Type B pancreatic cell (in vitro differentiated cells): ENCODE measurements at regions not wholly inside any gene's neighbourhood (a gene's known extent, or its start where the extent isn't known, plus 50 kb on each side); places are given as distances from the start of the nearest gene placed in this dataset.

ENCODE experiments used
- DNase-seq: peaks from one replicate; pipeline ENCODE4 v3.0.0; 2021; ENCODE audit warnings: mixed read lengths; ENCODE audit not compliant: unreplicated experiment; ENCODE audit errors: extremely low spot score
- H3K27ac Mint-ChIP-seq: 2 replicates; pipeline ENCODE4 v1.8.0; 2021; ENCODE audit warnings: mild to moderate bottlenecking, mixed read lengths
- H3K27me3 Mint-ChIP-seq: 2 replicates; pipeline ENCODE4 v1.8.0; 2021; ENCODE audit warnings: mixed read lengths
- H3K36me3 Mint-ChIP-seq: 2 replicates; pipeline ENCODE4 v1.8.0; 2021; ENCODE audit warnings: mixed read lengths
- H3K4me1 Mint-ChIP-seq: one replicate; pipeline ENCODE4 v1.8.0; 2021; ENCODE audit warnings: mixed read lengths; ENCODE audit not compliant: unreplicated experiment
- H3K4me3 Mint-ChIP-seq: 2 replicates; pipeline ENCODE4 v1.8.0; 2021; ENCODE audit warnings: mild to moderate bottlenecking, mixed read lengths
- H3K9me3 Mint-ChIP-seq: 2 replicates; pipeline ENCODE4 v1.8.0; 2021; ENCODE audit warnings: mixed read lengths
- TF ChIP-seq, protein P1 (sequence below): fragments of 200-600 bp; sonication (generic); conservative IDR thresholded peaks from 2 replicates; pipeline ENCODE4 v1.5.0; 2021; ENCODE audit warnings: antibody characterized with exemption, mild to moderate bottlenecking

DNA sequence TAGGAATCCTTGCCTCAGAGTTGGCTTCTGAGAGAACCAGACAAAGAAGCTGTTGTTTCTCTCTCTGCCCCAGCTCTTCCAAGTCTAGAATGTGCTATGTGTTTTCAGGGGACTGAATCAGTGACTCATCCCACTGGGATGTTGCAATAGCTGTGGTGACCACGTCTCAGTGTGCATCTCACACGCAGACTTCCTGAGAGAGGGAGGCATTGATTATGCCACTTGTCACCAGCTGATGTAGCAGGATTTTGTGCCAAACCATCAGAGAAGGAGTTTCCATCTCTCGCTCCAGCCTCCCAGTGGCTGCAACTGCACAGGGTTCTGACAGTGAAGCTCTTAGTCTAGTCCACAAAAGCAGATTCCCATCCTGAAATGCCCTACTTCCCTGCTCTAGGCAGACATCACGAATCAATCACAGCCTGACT, 455.8 kb downstream of the MIAT start:
- H3K36me3 Mint-ChIP-seq: no peaks in the 10 kb centered on the region
- no peak overlapping the region for H3K4me3 Mint-ChIP-seq
- peak overlapping the region; percentile 11 for H3K27ac Mint-ChIP-seq
- no peak for DNase-seq
- peaks cover 2% of the 10 kb centered on the region for H3K27me3 Mint-ChIP-seq
- H3K9me3 Mint-ChIP-seq: no peaks in the 10 kb centered on the region
- peaks cover 46% of the 10 kb centered on the region for H3K4me1 Mint-ChIP-seq
- TF ChIP-seq, protein P1, sequence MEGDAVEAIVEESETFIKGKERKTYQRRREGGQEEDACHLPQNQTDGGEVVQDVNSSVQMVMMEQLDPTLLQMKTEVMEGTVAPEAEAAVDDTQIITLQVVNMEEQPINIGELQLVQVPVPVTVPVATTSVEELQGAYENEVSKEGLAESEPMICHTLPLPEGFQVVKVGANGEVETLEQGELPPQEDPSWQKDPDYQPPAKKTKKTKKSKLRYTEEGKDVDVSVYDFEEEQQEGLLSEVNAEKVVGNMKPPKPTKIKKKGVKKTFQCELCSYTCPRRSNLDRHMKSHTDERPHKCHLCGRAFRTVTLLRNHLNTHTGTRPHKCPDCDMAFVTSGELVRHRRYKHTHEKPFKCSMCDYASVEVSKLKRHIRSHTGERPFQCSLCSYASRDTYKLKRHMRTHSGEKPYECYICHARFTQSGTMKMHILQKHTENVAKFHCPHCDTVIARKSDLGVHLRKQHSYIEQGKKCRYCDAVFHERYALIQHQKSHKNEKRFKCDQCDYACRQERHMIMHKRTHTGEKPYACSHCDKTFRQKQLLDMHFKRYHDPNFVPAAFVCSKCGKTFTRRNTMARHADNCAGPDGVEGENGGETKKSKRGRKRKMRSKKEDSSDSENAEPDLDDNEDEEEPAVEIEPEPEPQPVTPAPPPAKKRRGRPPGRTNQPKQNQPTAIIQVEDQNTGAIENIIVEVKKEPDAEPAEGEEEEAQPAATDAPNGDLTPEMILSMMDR: no peak

DNA sequence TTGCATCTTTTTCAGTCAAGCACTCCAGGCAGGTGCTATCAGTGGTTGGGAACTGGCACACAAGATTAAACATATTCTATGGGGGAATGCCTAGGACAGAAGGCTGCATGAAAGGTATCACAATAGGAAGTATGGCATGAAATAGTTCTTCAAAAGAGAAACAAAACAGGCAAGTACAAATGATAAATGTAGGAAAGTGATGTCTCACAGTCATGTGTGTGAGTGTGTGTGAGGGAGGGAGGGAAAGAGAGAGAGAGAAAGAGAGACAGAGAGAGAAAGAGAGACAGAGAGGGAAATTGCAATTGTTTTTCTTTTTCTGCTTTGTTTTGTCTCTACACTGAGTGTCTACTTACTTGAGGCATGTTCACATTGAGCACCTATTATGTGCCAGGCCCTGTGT, 456.3 kb downstream of the MIAT start:
- Mint-ChIP-seq H3K36me3 (no peaks in the 10 kb centered on the region), H3K4me1 (peaks cover 42% of the 10 kb centered on the region), H3K27me3 (peaks cover 2% of the 10 kb centered on the region), H3K27ac (peak overlapping the region; percentile 11), H3K9me3 (no peaks in the 10 kb centered on the region), H3K4me3 (no peak overlapping the region)
- DNase-seq: no peak
- TF ChIP-seq, protein P1: no peak

DNA sequence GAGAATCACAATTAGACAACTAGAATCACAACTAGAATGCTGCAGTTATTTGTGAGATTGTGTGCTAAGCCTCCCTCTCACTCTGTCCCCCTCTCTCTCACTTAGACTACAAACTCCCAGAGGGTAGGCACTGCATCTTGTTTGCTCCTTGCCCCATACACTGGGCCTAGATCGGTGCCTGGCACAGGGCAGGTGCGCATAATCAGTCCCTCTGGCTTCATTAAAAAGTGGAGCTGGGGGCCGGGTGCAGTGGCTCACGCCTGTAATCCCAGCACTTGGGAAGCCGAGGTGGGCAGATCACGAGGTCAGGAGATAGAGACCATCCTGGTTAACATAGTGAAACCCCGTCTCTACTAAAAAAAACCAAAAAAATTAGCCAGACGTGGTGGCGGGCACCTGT, 456.8 kb downstream of the MIAT start:
- peaks cover 39% of the 10 kb centered on the region for H3K4me1 Mint-ChIP-seq
- H3K27me3 Mint-ChIP-seq: peaks cover 2% of the 10 kb centered on the region
- TF ChIP-seq, protein P1: no peak
- DNase-seq: no peak
- H3K4me3 Mint-ChIP-seq: no peak overlapping the region
- no peak overlapping the region for H3K27ac Mint-ChIP-seq
- H3K9me3 Mint-ChIP-seq: no peaks in the 10 kb centered on the region
- H3K36me3 Mint-ChIP-seq: no peaks in the 10 kb centered on the region

DNA sequence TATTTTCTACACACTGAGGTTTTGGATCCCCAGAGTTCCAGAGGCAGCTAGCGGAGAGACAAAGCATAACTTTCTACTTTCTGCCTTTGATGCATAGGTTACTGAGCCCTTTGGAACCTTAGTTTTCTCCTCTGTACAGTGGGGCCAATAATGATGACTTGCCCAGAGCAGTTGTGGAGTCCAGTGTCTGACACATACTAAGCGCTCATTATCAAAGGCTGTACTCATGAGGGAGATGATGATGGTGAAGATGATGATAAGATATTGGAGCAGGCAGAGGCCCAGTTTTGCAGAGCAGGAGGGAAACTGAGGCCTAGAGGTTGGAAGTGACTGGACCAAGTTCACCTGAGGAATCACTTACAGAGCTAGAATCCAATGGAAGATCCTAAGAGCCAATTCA, 458.0 kb downstream of the MIAT start:
- Mint-ChIP-seq H3K4me3 (no peak overlapping the region), H3K27ac (peak overlapping the region; percentile 5), H3K27me3 (peaks cover 2% of the 10 kb centered on the region), H3K36me3 (no peaks in the 10 kb centered on the region), H3K9me3 (no peaks in the 10 kb centered on the region), H3K4me1 (peaks cover 30% of the 10 kb centered on the region)
- TF ChIP-seq, protein P1: no peak
- no peak for DNase-seq

DNA sequence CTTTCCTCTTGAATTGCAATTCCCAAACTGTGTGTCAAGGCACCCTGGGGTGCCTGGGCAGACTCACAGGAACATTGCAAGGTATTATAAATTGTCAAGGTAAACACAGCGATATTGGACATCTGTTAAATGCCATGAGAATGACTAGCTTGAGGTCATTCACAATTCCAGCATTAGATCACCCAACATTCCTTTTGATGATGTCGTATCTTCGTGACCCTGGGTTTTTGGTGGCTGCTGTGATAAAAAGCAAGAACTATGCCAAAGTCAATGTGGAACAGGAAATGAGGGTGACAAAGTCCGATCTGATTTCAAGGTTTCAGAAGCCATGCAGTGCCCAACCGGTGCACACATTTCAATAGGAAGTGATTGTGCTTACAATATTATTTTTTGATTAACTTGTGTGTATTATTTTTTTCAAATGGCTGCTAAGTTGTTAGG, 458.4 kb downstream of the MIAT start:
- H3K27ac Mint-ChIP-seq: no peak overlapping the region
- H3K9me3 Mint-ChIP-seq: no peaks in the 10 kb centered on the region
- TF ChIP-seq, protein P1: no peak
- peaks cover 2% of the 10 kb centered on the region for H3K27me3 Mint-ChIP-seq
- no peak for DNase-seq
- no peaks in the 10 kb centered on the region for H3K36me3 Mint-ChIP-seq
- no peak overlapping the region for H3K4me3 Mint-ChIP-seq
- peaks cover 25% of the 10 kb centered on the region for H3K4me1 Mint-ChIP-seq
